Dedifferentiated amniotic fluid mesenchymal stem cell (primary cell): ENCODE measurements at regions not wholly inside any gene's neighbourhood (a gene's known extent, or its start where the extent isn't known, plus 50 kb on each side); places are given as distances from the start of the nearest gene placed in this dataset.

Experiments
- DNase-seq: peaks from one replicate; pipeline ENCODE4 v3.0.0-alpha.2; 2016; ENCODE audit errors: extremely low spot score

DNA sequence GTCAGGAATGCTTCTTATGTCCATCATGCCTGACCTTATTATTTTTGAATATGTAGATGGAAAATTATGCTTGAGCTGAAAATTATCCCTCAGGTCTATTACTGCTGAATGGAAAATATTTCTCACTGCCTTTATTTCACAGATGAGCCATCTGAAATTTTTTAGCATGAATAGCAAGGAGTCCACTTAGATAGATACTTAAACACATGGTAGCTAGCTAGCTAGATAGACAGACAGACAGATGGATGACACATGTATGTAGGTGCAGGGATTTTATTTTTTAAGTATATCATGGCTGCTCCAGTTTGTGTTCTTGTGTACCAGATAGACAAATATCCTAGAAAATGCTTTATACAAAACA is 645.0 kb downstream of the MMUT start:
- DNase-seq = no peak

DNA sequence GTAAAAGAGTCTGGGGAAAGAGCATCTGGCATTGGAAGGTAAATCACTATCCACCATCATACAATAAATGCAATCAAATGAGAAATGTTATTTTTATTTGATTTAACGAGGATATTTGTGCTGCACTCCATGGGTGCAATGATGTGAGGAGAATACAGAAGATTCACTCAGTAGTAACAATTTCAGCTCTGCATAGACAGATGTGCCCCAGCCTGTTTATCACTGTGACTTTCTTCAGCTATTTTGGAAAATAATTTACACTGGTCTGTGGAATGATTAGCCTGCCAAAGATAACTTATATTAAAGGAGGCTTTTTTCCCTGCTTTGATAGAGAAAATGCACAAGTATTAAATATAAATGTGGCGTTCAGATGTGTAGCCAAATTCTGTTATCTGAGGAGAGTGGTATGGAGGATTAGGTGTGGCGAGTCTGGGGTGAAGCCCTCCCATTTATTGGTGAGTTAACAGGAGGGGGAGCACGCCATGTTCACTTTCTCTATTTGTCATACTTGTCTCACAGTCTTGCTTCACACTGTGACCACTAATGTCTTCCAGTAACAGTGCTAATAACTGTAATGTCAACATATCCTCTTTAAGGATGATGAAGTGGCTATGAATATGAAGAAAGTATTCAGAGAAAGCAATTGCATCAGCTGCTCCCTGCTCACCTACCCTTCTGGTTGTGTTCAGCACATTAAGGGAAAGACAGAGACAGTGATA is 645.6 kb downstream of the MMUT start:
- DNase-seq = no peak

DNA sequence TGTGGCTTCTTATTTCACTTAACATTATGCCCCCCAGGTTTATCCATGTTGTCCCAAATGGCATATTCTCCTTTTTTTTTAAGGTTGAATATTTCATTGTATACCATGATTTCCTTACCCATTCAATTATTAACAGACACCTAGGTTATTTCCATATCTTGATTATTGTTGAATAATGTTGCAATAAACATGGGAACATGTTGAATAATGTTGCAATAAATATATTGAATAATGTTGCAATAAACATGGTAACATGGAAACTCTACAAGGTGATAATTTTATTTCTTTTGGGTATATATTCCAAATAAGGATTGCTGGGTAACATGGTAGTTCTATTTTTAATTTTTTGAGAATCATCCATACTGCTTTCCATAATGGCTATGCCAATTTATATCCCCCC is 648.1 kb downstream of the MMUT start:
- DNase-seq = no peak

DNA sequence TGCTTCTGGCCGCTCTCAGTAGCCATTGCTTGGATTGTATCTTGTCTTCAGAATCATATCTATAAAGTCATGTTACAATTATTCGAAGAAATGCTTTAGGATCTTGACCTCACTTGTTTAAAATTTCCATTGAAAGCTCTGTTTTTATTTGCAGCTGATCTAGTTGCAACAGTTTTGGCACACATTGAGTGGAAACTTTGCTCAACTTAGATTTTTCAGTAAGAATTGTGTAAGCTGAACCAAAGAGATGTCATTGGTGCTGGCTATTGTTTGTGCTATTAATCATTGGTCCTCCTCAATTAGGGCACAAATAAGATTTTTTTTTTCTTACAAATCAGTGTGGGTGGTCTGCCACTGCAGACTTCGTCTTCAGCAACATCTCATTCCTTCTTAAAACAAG is 649.2 kb downstream of the MMUT start:
- no peak for DNase-seq

DNA sequence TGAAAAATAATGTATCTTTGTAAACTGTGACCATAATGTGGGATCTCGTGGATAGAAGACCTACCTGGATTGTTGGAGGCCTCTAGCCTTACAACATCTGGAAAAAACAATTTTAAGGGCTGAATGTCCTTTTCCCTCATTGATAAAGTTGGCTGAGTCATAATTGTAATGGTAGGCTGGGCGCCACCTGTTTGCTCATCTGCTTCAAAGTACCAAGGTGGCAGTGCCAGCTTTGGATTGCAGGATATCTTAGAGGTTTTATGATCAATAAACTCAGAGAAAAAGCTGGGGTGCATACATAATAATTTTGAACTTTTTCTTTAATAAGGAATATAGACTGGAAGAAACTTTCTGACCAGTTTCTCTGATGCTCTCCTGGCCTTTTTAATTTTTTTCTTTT is 653.4 kb downstream of the MMUT start:
- DNase-seq = no peak

DNA sequence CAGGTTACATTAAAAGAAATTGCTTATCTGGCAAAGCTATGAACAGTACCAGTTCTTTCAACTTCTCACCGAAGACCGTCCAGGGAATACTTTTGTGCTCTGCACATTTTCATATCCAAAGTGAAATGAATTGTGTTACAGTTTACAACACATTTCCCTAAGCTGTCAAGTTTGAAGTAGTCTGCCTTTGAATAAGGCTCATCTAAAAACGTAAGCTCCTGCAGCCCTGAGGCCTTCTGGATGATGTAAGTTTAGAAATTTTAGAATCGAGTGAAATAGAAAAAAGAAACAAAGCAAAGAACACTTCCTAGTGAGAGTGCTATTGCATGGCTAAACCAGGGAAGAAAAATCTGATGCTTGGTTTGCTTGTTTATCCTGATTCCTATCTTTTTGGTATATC is 653.8 kb downstream of the MMUT start:
- peak; percentile 23 for DNase-seq

DNA sequence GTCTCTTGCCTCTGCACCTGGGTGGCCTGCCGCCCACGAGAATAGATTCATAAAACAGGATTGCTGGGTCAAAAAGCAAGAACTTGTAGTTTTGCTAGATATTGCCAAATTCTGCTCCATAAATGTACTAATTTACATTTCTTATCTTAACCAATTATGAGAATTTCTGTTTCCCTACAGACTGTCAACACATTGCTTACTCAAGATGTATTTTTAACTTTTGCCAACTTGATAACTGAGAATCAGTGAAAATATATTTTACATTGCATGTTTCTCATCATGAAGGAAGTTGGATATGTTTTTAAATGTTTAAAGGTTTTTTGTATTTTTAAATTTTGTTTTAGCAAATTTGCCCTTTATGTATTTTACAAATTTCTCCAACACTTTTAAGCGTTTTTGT is 664.8 kb downstream of the MMUT start:
- no peak for DNase-seq

DNA sequence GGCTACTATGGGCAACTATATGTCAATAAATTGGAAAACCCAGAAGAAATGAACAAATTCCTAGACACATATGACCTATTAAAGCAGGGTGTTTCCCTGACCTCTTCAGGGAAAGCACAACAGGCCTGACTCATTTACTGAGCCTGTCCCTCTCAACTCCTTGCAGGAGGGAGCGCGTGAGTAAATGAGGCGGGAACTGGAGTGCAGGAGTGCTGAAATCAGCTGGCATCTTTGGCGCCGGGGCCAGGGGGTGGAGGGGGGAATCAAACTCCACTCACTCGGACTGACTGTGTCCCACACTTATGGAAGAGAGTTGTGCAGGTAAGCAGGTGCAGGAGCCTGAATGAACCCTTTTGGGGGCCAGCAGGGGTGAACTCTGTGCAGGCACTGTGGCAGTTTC is 671.2 kb upstream of the PTCHD4 start:
- no peak for DNase-seq

DNA sequence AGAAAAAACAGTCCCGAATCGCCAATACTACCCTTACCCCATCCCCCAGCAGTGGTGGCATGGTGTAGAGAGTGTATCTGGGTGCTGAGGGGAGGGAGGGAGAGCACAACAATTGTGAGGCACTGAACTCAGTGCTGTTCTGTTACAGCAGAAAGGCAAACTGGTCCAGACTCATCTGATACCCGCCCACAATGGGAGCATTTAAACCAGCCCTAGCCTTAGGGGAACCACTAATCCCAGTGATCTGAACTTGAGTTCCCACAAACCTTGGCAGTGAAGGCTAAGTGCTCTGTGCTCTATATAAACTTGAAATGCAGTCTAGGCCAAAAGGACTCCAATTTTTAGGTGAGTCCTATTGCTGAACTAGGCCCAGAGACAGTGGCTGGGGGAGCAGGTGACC is 666.4 kb upstream of the PTCHD4 start:
- DNase-seq = no peak

DNA sequence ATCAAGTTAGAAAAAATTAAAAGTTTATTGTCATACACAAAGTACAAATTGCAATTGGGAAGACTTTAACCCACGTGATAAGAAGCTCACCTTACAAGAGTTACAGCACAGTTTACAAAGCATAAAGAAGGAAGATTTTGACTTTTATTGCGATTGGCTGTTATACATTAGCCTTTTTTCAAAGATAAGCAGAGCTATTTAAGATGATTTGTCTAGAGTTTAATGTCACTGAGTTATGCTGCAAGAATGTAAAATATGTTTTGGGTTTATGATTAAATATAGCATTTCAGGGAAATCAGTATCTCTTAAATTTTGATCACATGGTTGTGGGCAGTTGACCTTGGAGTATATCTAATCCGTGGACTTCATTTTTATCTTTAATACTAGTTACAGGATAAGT is 664.2 kb upstream of the PTCHD4 start:
- DNase-seq = peak; percentile 23

DNA sequence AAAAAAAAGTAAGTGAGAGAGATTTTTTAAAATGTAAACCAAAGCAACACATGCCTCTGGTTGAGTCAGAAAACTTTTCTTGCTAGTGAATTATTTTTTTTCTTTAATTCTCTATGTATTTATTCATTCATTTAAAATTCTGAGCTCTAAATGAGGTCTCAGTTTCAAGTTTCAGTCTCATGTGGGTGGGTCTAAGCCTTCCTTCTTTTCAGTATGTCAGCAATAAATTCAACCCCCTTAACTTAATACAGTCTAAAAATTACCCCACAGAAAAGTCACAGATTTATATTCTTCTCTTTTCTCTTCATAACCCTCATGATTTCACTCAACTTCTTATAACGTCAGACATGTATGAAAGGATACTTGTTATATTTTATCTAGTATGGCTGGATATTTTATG is 663.3 kb upstream of the PTCHD4 start:
- no peak for DNase-seq

DNA sequence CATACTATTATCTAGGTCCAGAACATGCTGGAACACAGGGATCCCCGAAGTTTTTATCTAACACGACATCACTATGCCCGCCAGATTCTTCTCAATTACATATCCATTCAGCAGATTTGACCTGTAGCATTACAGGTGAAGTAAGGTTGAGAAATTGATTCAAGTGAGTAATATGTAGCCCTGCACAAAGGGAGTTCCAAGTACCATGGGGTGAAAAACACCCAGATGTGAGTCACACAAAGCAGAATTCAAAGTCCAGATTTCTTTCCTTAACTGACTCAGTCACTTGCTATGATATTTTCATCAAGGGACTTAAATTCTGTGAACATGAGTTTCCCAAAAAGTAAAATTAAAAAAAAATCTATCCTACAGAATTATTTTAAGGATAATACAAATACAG is 655.4 kb upstream of the PTCHD4 start:
- DNase-seq = peak; percentile 38

DNA sequence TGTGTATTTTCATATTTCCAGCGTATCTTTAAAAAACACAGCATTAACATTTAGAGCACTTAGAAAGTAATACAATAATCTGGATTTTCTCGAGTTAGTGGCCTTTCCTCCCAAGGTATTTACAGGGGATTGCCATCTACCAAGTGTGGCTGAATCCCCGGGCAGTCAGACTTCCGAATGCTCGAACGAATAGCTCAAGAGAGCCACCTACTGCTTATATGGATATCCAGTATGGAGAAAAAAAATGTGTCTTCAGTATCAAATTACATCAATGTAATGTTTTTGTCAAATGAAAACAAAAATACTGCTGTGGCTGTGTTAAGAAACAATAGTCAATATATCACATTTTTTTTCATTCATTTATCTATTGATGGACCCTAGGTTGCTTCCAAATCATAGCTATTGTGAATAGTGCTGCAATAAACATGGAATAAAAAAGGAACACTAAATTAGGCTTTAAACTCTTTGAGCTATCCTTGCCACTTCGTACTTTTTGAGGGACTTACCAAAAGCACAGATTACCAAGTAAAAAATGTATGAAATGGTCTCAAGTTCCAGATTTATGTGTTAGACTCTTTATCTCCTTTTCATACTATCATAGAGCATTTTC is 654.5 kb upstream of the PTCHD4 start:
- DNase-seq = peak; percentile 84

DNA sequence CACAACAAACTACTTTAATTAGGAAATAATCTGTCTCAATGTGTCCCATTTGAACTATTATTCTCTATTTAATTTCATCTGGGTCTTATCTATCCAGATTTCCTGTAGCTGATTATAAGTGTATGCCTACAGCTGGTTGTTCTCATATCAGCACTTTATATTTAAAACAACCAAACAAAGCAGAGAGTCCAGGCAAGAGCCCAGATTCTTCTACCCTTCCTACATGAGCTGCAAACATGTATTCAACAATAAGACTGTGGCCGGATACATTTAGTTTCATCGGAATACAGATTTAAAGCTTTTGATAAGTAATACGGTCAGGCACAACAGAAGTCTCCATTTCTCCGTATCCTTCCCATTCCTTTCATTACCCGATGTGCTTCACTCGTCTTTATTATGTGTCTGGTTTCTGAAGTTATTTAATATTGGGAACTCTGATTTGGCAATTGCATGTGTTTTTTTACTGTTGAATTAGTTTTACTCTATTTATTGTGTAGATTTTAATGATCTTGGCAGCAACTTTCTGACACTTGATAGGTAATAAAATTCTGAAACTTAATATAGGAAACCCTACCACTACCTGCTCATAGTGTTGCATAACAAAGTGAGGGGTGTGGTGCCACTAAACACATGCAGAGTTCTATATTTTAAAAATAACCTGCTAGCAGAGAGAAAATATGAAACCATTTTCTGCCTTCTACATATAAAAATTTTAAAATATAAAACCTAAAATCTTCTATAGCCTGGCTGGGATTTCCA is 653.5 kb upstream of the PTCHD4 start:
- DNase-seq = no peak

DNA sequence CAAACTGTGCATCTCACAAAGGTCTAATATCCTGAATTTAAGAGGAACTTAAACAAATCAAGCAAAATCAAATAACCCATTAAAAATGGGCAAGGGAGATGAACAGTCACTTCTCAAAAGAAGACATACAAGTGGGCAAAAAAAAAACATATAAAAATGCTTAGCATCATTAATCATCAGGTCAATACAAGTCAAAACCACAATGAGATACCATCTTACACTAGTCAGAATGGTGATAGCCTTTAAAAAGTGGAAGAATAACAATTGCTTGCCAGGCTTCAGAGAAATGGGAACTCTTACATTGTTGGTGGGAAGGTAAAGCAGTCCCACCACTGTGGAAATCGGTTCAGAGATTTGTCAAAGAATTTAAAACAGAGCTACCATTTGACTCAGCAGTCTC is 646.7 kb upstream of the PTCHD4 start:
- no peak for DNase-seq

DNA sequence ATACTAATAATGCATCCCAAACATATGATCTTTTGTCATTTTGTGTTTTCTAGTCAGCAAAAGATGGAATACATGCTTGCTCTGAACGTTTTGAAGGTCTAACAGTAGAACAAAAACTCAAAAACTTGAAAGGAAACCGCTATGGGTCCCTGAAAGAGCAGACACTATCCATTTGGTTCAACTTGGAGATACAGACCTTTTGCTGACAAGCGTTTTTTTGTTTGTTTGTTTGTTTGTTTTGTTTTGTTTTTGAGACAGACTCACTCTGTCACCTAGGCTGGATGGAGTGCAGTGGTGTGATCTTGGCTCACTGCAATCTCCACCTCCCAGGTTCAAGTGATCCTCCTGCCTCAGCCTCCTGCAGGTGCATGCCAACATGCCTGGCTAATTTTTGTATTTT is 644.3 kb upstream of the PTCHD4 start:
- no peak for DNase-seq

DNA sequence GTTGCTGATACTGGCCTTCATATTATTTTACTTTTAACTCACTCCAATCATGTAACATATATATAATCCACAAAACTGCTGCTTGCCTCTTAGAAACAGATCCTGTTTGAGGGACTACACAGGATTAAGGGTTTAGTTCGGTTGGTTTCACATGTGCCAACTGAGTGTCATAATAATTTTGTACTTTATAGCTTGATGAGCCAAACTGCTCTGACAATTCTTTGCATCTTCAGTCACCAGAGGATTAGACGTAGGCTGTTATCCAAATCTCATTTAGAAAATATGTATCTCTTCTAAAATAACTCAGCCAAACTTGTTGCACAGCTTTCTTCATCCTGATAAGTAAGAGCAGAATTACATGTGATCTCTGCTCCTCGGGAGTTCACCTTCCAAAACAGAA is 643.6 kb upstream of the PTCHD4 start:
- no peak for DNase-seq

DNA sequence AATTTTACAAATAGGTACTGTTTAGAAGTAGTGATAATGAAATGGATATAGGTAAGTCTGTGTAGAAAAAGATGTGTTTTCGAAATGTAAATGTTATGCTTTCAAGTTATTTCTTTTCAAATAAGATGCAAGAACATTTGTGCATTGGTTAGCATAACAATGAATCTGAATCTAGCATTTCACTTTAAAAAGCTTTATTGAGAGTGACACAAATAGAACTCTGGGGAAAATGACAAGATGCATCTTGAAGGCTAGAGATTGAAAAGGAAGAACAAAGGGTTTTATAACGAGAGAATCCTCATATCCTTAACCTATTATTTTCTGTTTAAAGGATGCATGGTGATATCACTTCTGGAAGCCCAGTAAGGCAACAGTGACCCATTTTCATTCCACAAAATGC is 639.9 kb upstream of the PTCHD4 start:
- DNase-seq = no peak

DNA sequence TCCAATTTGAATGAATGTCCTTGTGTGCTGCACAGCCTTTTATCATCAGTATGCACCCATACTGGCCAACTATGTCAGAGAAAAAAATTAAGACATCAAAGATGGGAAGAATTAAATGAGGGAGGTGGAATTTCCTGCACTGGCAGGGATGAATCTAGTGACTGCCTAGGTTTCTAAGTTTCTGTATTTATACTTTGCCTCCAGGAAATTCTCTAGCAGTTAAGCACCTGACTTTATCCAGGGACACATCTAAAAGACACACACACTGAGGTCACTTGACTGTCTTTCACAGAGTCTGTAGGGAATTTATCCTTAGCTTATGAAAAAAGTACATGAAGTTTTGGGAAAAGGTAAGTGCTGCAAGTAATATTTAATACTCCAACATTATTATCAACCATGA is 636.5 kb upstream of the PTCHD4 start:
- DNase-seq = no peak

DNA sequence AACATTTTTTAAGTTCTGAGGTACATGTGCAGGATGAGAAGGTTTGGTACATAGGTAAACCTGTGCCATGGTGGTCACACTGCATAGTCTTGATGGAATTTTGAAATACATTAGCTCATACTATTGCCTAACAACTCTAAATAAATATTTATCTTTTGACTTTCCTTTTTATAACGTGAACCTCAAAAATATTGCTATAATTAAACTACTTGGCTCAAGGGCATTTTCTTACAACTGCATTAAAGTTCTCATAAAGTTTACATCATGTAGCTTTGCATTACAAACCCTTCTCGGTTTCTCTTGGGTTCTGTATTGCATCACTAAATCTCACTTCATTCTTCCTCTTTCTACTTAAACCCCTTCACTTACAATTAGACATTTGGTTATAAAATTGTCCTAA is 636.0 kb upstream of the PTCHD4 start:
- peak; percentile 75 for DNase-seq

DNA sequence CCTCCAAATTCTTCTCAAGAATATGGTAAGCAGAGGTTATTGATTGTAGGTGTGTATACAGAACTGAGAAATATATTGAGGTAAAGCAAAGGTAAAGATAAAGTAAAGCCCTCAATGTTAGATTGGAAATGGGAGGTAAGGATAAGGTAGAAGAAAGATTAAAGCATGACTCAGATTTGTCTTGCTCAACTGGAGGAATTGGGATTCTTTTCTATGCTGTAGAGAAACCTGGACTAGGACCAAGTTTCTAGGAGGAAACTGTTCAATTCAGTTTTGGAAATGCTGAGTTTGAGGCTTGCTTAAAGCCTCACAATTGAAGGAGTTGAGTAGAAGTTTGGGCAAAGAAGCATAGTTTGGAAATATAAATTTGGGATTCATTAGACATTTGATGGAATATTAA is 634.0 kb upstream of the PTCHD4 start:
- no peak for DNase-seq

DNA sequence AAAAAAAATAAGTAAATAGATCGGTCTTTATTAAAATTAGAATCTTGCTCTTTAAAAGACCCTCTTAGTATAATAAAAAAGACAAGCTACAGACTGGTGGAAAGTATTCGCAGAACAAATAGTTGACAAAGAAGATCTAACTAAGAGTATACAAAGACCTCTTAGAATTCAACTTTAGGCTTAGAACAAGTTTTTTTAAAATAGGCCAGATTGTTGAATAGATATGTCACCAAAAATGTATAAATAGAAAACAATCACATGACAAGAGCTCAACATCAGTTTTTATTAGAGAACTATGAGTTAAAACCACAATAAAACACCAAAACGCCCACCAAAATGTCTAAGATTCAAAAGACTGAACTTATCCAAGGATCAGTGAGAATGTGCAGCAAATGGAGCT is 632.7 kb upstream of the PTCHD4 start:
- DNase-seq = no peak

DNA sequence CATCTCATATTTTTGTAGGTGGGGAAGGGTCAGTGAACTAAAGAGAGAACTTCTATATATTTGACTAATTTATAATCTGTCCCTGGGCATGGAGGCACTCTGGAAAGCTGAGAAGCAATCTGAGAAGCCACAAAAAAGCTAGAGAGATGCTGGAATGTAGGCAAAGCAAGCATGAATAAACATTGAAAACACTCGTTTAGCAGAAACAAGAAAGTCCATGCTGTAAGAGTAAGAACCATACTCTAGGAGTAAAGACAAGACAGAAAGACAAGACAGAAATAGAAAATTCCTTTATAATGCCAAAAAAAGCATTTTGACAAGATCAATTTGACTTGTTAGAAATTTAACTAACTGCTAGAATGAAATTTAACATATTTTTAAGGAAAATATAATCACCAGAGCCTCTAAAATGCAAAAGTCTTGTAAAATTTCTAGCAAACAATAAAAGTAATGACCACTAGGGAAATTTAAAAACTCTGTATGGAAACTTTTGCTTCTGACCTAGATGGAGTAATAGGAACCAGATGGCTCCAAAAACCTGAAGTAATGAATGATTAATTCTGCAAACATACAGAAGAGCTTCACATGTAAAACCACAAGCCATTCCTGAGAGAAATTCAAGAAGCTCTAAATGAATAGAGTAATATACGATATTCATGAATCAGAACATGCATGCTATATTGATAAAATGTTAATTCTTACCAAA is 625.7 kb upstream of the PTCHD4 start:
- DNase-seq = peak; percentile 91
